ENCODE measurements at regions not wholly inside any gene's neighbourhood (a gene's known extent, or its start where the extent isn't known, plus 50 kb on each side); places are given as distances from the start of the nearest gene placed in this dataset.

- TF ChIP-seq, protein P1, sequence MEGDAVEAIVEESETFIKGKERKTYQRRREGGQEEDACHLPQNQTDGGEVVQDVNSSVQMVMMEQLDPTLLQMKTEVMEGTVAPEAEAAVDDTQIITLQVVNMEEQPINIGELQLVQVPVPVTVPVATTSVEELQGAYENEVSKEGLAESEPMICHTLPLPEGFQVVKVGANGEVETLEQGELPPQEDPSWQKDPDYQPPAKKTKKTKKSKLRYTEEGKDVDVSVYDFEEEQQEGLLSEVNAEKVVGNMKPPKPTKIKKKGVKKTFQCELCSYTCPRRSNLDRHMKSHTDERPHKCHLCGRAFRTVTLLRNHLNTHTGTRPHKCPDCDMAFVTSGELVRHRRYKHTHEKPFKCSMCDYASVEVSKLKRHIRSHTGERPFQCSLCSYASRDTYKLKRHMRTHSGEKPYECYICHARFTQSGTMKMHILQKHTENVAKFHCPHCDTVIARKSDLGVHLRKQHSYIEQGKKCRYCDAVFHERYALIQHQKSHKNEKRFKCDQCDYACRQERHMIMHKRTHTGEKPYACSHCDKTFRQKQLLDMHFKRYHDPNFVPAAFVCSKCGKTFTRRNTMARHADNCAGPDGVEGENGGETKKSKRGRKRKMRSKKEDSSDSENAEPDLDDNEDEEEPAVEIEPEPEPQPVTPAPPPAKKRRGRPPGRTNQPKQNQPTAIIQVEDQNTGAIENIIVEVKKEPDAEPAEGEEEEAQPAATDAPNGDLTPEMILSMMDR (IDR thresholded peaks at IDR 0.05), result no peak
- TF ChIP-seq EP300 (IDR thresholded peaks at IDR 0.05), result no peak
Observed at GRCh38 chr3:56971261-56971660, 89.2 kb upstream of the SPATA12 start.
